ENCODE measurements at regions not wholly inside any gene's neighbourhood (a gene's known extent, or its start where the extent isn't known, plus 50 kb on each side); places are given as distances from the start of the nearest gene placed in this dataset.

GRCh38 chr16:82560805-82561325, 65.9 kb upstream of the CDH13 start:
- no peak for TF ChIP-seq CTCF (conservative IDR thresholded peaks at IDR 0.05)
- no peak for TF ChIP-seq EZH2 (IDR thresholded peaks at IDR 0.05; ENCODE audit: low read depth)
- Histone ChIP-seq H4K20me1 (ENCODE audit: insufficient read depth) (no peaks in the 10 kb centered on the region), H3K79me2 (ENCODE audit: low read depth) (no peaks in the 10 kb centered on the region), H3K4me2 (no peak overlapping the region), H3K9me2 (ENCODE audit: insufficient read depth) (no peaks in the 10 kb centered on the region), H3K36me3 (ENCODE audit: low read depth) (no peaks in the 10 kb centered on the region), H3F3A (ENCODE audit: insufficient read depth, low read depth) (no peaks in the 10 kb centered on the region), H3K4me1 (replicated peaks; ENCODE audit: insufficient read depth) (no peaks in the 10 kb centered on the region), H3K4me3 (no peak overlapping the region), H2AFZ (no peak overlapping the region), H3K27ac (no peak overlapping the region), H3K9me3 (ENCODE audit: insufficient read depth, low read depth) (no peaks in the 10 kb centered on the region; the same call in 1 of the 2 replicates), H3K27me3 (ENCODE audit: insufficient read depth, low read depth) (no peaks in the 10 kb centered on the region)
- DNase-seq, result no peak
- BruUV-seq (replicated peaks), result no TSS peak
- POLR2A ChIA-PET (ENCODE audit: unreplicated experiment), result no interaction called here
- CTCF ChIA-PET, result no interaction called here
- intact Hi-C loops (cut with micrococcal nuclease; ENCODE audit: unreplicated experiment), result no loop called here

- Histone ChIP-seq H3F3A (ENCODE audit: insufficient read depth, low read depth) (no peaks in the 10 kb centered on the region), H3K79me2 (ENCODE audit: low read depth) (no peaks in the 10 kb centered on the region), H3K4me1 (replicated peaks; ENCODE audit: insufficient read depth) (no peaks in the 10 kb centered on the region), H3K9me3 (ENCODE audit: insufficient read depth, low read depth) (no peaks in the 10 kb centered on the region), H4K20me1 (ENCODE audit: insufficient read depth) (no peaks in the 10 kb centered on the region), H3K27me3 (ENCODE audit: insufficient read depth, low read depth) (peaks cover 21% of the 10 kb centered on the region; the same call in 1 of the 2 replicates), H3K9me2 (ENCODE audit: insufficient read depth) (no peaks in the 10 kb centered on the region), H3K27ac (no peak overlapping the region), H3K4me2 (no peak overlapping the region), H3K36me3 (ENCODE audit: low read depth) (no peaks in the 10 kb centered on the region), H2AFZ (no peak overlapping the region), H3K4me3 (no peak overlapping the region)
- intact Hi-C loops (cut with micrococcal nuclease; ENCODE audit: unreplicated experiment), result no loop called here
- TF ChIP-seq EZH2 (IDR thresholded peaks at IDR 0.05; ENCODE audit: low read depth) (no peak), CTCF (conservative IDR thresholded peaks at IDR 0.05) (no peak)
- no TSS peak for BruUV-seq (replicated peaks)
- no peak for DNase-seq
- ChIA-PET CTCF (no interaction called here), POLR2A (ENCODE audit: unreplicated experiment) (no interaction called here)
Observed at GRCh38 chr16:82544378-82545160, 82.2 kb upstream of the CDH13 start.

GRCh38 chr16:82542714-82543113, 84.1 kb upstream of the CDH13 start:
- ChIA-PET CTCF (no interaction called here), POLR2A (ENCODE audit: unreplicated experiment) (no interaction called here)
- no peaks in the 10 kb centered on the region for H3K9me2 ChIP-seq (ENCODE audit: insufficient read depth)
- H3K9me3 ChIP-seq (ENCODE audit: insufficient read depth, low read depth), result no peaks in the 10 kb centered on the region
- no peak overlapping the region for H3K4me3 ChIP-seq
- H3K27me3 ChIP-seq (ENCODE audit: insufficient read depth, low read depth), result peaks cover 28% of the 10 kb centered on the region
- no peaks in the 10 kb centered on the region for H4K20me1 ChIP-seq (ENCODE audit: insufficient read depth)
- H3K79me2 ChIP-seq (ENCODE audit: low read depth), result no peaks in the 10 kb centered on the region
- intact Hi-C loops (cut with micrococcal nuclease; ENCODE audit: unreplicated experiment), result no loop called here
- H3K36me3 ChIP-seq (ENCODE audit: low read depth), result no peaks in the 10 kb centered on the region
- no peaks in the 10 kb centered on the region for H3K4me1 ChIP-seq (replicated peaks; ENCODE audit: insufficient read depth)
- H2AFZ ChIP-seq, result no peak overlapping the region
- no peak for DNase-seq
- H3K27ac ChIP-seq, result no peak overlapping the region
- no TSS peak for BruUV-seq (replicated peaks)
- no peaks in the 10 kb centered on the region for H3F3A ChIP-seq (ENCODE audit: insufficient read depth, low read depth)
- H3K4me2 ChIP-seq, result no peak overlapping the region
- TF ChIP-seq EZH2 (IDR thresholded peaks at IDR 0.05; ENCODE audit: low read depth) (no peak), CTCF (conservative IDR thresholded peaks at IDR 0.05) (no peak)

Measured in PC-9 (cell line).